Esophagus squamous epithelium (tissue), 4 donors: ENCODE measurements at regions not wholly inside any gene's neighbourhood (a gene's known extent, or its start where the extent isn't known, plus 50 kb on each side); places are given as distances from the start of the nearest gene placed in this dataset.
"Not testable (repeated sequence)": the region's sequence is repeated elsewhere in the genome, so short reads cannot be mapped to it uniquely, and the experiment has no call there.

Experiments
- CTCF ChIP-seq, 6 experiments: fragments of 450-650 bp in 4 of 6; fragments of 200-600 bp in 2 of 6; sonication (generic) in 2 of 6; IDR thresholded peaks; one replicate each; pipeline ENCODE4 v1.5.1; 2016 to 2019; ENCODE audit warnings: antibody characterized with exemption in 6 of 6, mild to moderate bottlenecking in 4 of 6, moderate library complexity in 4 of 6
- POLR2A ChIP-seq, 4 donors: fragments of 450-650 bp; IDR thresholded peaks; one replicate each; pipeline ENCODE4 v1.6.1; 2017; ENCODE audit warnings: antibody characterized with exemption in 4 of 4, mild to moderate bottlenecking in 4 of 4, moderate library complexity in 3 of 4

DNA sequence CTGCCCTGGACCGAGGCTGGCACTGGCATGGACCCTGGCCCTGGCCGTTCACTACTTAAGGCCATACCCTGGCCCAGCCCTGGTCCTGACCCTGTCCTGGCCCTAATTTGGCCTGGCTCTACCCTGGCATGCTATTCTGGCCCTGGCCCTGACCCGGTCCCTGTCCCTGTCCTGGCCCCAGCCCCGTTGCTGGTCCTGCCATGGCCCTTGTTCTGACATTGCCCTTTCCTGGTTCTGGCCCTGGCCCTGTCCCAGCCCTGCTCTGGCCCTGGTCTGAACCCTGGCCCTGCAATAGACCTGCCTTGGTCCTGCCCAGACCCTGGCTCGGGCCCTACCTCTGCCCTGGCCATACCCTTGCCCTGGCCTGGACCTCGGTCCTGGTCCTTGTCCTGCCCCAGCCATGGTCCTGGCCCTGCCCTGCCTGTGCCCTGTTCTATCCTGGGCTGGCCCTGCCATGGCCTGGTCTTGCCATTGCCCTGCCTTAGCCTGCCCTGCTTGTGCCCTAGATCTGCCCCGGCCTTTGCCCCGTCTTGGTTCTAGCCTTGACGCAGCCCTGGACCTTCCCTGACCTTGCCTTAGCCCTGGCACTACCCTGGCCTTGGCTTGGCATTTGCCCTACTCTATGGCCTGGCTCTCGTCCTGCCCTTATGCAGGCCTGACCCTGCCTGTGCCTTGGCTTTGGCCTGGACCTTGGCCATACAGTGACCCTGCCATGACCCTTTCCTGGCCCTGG is 237.2 kb downstream of the GOLGA6L6 start:
- TF ChIP-seq CTCF, POLR2A (IDR thresholded peaks at IDR 0.05): not testable (repeated sequence)
